ENCODE measurements at regions not wholly inside any gene's neighbourhood (a gene's known extent, or its start where the extent isn't known, plus 50 kb on each side); places are given as distances from the start of the nearest gene placed in this dataset.

GRCh38 chr16:17520561-17520960 lies 49.8 kb upstream of the XYLT1 start:
- H3K27me3 Mint-ChIP-seq (ENCODE audit: low read depth): peaks cover 13% of the 10 kb centered on the region
- ATAC-seq: no peak
- no peak overlapping the region for H3K4me3 Mint-ChIP-seq
- H3K36me3 Mint-ChIP-seq: no peaks in the 10 kb centered on the region
- no peaks in the 10 kb centered on the region for H3K9me3 Mint-ChIP-seq
- H3K27ac Mint-ChIP-seq: no peak overlapping the region
- no peak for DNase-seq (ENCODE audit: low spot score)
- ChIA-PET CTCF (no interaction called here), POLR2A (no interaction called here)
- no peaks in the 10 kb centered on the region for H3K4me1 Mint-ChIP-seq
- TF ChIP-seq, protein P1, sequence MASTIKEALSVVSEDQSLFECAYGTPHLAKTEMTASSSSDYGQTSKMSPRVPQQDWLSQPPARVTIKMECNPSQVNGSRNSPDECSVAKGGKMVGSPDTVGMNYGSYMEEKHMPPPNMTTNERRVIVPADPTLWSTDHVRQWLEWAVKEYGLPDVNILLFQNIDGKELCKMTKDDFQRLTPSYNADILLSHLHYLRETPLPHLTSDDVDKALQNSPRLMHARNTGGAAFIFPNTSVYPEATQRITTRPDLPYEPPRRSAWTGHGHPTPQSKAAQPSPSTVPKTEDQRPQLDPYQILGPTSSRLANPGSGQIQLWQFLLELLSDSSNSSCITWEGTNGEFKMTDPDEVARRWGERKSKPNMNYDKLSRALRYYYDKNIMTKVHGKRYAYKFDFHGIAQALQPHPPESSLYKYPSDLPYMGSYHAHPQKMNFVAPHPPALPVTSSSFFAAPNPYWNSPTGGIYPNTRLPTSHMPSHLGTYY (CRISPR knock-in tag; IDR thresholded peaks at IDR 0.05): no peak
- TF ChIP-seq ZNF138 (CRISPR knock-in tag; conservative IDR thresholded peaks at IDR 0.05) (no peak), RELA (CRISPR knock-in tag; IDR thresholded peaks at IDR 0.05; ENCODE audit: borderline replicate concordance) (no peak), TCF7 (CRISPR knock-in tag; IDR thresholded peaks at IDR 0.05; ENCODE audit: low read depth) (no peak)
- TF ChIP-seq, protein P2, sequence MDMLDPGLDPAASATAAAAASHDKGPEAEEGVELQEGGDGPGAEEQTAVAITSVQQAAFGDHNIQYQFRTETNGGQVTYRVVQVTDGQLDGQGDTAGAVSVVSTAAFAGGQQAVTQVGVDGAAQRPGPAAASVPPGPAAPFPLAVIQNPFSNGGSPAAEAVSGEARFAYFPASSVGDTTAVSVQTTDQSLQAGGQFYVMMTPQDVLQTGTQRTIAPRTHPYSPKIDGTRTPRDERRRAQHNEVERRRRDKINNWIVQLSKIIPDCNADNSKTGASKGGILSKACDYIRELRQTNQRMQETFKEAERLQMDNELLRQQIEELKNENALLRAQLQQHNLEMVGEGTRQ (CRISPR knock-in tag; IDR thresholded peaks at IDR 0.05): no peak
- TF ChIP-seq, protein P3, sequence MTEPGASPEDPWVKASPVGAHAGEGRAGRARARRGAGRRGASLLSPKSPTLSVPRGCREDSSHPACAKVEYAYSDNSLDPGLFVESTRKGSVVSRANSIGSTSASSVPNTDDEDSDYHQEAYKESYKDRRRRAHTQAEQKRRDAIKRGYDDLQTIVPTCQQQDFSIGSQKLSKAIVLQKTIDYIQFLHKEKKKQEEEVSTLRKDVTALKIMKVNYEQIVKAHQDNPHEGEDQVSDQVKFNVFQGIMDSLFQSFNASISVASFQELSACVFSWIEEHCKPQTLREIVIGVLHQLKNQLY (CRISPR knock-in tag; IDR thresholded peaks at IDR 0.05): no peak
- TF ChIP-seq, protein P4, sequence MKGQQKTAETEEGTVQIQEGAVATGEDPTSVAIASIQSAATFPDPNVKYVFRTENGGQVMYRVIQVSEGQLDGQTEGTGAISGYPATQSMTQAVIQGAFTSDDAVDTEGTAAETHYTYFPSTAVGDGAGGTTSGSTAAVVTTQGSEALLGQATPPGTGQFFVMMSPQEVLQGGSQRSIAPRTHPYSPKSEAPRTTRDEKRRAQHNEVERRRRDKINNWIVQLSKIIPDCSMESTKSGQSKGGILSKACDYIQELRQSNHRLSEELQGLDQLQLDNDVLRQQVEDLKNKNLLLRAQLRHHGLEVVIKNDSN (CRISPR knock-in tag; IDR thresholded peaks at IDR 0.05): no peak

Data from WTC11 (cell line).